HG03064 (cell line): ENCODE measurements at regions not wholly inside any gene's neighbourhood (a gene's known extent, or its start where the extent isn't known, plus 50 kb on each side); places are given as distances from the start of the nearest gene placed in this dataset.

ENCODE experiments used
- ATAC-seq: cut with Tn5 transposase; IDR thresholded peaks from one replicate; pipeline ENCODE4 v1.9.1; 2021; ENCODE audit warnings: low read depth; ENCODE audit not compliant: unreplicated experiment

DNA sequence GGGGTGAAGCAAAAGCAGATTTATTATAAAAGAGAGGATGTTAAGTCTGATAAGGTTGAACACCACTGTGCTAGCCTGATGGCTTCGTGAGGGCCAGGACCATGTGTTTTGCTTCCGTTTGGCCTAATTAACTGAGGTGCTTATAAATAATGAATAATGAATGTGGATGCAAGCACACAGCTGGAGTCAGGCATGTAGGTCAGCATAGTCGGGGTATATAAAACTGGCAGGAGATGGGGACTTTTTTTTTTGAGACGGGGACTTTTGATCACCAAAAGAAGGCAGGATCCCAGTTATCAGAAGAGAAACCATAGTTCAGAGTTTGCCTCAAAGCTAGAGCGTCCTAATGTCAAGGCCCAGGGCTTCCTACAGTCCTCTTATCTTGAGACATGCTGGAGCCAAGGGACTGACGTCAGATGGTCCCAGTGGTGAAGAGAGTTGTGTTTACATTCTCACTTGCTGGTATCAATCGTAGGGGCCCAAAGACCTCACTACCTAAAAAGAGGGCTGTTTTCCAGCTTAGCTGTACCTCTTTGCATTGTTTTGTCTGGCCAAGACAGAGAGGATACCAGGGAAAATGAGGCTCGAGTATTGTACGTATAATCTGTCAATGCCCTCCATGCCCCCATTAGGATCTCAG lies 50.4 kb downstream of the RTL9 start:
- ATAC-seq = no peak

DNA sequence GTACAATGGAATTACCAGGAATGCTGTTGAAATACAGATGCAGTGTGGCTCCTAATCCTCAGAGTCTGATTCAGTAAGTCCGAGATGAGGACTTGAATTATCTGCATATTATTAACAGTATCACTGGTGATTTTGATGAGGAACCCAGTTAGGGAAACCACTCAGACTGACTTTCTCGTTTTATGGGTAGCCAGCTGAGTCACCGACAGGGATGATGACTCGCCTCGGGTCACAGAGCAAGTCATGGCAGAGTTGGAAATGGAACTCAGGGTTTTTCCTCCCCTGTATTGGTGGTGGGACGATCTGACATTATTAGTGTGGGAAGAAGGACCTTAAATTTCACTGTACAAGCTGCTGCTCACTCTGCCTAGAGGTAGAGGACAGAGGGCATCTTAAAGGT lies 51.3 kb downstream of the RTL9 start:
- no peak for ATAC-seq

GRCh38 chrX:110410603-110411002 lies 52.0 kb downstream of the RTL9 start:
- no peak for ATAC-seq

DNA sequence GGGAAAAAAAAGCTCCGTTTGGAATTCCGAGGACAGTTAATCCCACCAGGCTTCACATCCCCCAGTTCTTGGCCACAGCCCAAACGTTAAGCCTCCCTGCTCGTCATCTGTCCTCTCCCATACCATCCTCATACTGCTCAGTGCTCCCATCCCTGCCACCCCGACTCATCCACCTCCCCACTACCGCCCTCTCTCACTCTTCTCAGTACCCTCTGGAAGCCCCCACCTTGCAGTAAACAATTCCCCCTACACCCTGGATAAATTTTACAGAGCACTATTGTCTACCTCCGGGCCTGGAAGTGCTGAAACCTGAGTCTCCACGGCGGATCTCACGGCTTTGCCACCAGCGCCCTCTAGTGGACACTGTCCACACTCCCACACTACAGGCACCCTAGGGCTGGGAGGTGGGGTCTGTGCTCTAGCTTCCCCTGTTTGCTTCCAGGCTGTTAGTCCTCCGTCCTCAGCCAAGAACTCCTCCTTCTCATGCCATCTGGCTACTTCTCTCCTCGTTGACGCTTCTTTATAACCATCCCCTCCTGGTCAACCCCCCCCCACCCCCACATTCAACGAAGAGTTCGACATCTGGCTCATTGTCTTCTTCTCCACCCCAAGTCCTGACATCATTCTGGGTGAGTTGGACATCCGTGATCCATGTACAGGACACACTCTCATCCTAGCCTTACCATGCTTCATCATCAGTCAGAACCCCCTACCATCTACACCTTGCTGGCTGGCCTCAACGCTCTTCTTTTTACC lies 54.5 kb downstream of the RTL9 start:
- peak; percentile 67 for ATAC-seq

- no peak for ATAC-seq
Observed at GRCh38 chrX:110413727-110414124, 55.1 kb downstream of the RTL9 start.

GRCh38 chrX:110414273-110414672 lies 55.6 kb downstream of the RTL9 start:
- ATAC-seq = peak; percentile 16

DNA sequence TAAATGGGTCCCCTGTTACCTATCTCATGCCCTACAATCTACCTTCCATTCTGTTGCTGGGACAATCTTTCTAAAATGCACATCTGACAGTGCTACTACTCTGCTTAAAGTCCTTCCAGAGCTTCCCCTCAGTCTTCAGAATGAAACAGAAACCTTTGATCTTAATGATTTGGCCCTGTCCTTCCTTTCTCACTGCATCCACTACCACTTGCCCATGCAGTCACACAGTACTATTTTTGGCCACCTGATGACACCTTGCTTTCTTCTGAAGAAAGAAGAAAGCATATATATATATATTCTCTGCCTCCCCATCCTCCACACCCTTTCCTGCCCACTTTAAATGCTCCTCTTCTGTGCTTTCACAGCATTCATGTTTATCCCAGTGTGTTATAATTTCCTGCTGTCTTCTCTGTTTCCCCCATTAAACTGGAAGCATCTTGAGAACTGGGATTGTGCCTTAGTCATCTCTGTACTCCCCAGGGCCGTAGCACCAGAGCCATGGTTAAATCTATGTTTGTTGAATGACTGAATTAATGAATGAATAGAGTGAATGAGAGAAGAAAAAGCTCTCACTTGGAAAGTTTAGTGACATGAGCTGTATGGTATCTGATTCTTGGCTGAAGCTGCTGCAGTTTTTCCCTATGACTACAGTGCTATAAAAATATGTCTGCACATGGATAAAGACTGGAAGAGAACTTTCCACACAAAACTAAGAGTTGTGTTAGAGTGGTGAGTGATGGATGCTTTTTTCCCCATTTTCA lies 56.2 kb downstream of the RTL9 start:
- peak; percentile 51 for ATAC-seq

- no peak for ATAC-seq
Observed at GRCh38 chrX:110415440-110416170, 57.0 kb downstream of the RTL9 start.

DNA sequence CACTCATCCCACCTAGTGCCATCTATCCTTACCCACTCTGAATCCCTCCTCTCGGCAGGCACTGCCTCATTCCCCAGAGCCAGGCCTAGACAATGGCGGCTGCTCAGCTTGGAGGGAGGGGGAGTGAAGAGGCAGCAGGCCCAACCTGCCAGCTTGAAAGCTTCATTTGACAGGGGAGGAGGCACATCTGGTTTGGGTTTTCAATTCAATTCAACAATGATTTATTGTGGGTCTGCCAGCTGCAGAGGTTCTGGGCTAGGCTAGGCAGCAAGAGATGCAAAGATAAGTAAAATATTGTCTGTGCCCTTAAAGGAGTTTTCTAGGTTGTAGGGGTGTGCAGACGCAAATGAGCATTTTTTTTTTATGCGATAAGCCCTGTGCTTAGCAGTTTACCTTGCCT lies 58.5 kb downstream of the RTL9 start:
- no peak for ATAC-seq

- ATAC-seq = no peak
Observed at GRCh38 chrX:110418316-110419235, 59.9 kb downstream of the RTL9 start.

GRCh38 chrX:110419512-110419911 lies 60.9 kb downstream of the RTL9 start:
- ATAC-seq = no peak

- ATAC-seq = no peak
Observed at GRCh38 chrX:110420771-110421499, 62.3 kb downstream of the RTL9 start.

DNA sequence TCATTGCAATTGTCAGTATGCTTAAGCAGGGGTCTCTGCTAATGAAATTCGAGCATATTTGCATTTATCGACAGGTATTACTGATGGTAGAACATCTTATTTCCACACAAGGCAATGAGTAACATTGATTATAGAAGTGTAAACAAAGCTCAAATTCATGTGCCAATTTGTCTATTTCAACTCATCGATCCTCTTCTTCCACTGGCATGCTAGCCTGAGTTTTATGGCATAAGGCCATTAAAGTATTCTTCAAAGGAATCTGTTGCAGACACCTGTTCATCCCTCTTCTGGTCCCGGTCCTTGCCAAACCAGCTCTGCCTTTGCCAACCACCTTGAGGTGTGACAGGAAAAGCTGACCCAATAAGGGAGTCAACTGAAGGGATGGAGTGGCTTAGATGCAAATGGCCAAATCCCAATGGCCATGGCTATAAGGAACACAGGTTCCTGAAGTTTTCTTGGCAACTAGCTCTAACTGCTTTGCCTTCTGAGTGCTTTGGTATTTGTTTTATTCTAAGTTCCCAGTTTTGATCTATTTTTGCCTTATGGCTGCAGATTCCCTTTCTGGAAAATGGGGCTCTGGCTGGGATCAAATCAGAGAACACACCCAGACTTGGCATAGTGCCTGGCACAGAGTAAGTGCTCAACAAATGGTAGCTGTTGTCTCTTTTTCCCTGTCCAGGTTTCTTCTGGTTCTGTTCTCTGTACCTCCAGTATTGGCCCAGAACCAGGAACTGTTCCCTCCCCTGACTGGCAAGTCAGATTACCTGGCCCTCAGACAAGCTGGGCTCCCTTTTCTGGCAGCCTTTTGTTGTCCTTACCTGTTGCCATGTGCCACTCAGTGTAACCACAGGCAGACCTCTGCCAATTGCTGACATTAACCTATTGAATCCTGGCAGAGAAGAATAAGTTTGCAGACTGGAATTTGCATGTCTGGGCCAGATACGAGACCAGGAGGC lies 63.1 kb downstream of the RTL9 start:
- no peak for ATAC-seq

- no peak for ATAC-seq
Observed at GRCh38 chrX:110425222-110426154, 66.8 kb downstream of the RTL9 start.

- ATAC-seq = no peak
Observed at GRCh38 chrX:110426155-110426504, 67.5 kb downstream of the RTL9 start.

DNA sequence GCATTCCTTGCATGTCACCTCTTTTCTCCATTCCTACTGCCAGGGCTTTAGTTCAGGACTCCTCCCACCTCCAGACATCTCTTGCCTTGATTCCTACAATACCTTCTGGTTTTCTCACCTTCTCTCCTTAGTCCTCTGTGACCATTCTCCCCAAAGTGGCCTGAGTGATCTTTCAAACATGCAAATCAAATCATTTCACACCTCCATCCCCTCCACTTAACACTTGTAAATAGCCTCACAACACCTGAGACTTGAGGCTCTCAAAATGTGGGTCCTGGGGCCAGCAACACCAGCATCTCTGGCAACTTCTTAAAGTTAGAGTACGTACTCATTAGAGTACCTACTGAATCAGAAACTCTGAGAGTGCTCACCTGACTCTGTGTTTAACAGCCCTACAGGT lies 68.4 kb downstream of the RTL9 start:
- ATAC-seq = no peak

- ATAC-seq = no peak
Observed at GRCh38 chrX:110428144-110428543, 69.5 kb downstream of the RTL9 start.
